Endometrium (tissue), 2 donors: ENCODE measurements at regions not wholly inside any gene's neighbourhood (a gene's known extent, or its start where the extent isn't known, plus 50 kb on each side); places are given as distances from the start of the nearest gene placed in this dataset.

Experiments
- FAIRE-seq: peaks from 2 replicates; lab custom pipeline; 2012; peaks lifted over from hg19 to GRCh38; lab: Jason Lieb, UNC
- donor health status: control.
- donor health status: control.

DNA sequence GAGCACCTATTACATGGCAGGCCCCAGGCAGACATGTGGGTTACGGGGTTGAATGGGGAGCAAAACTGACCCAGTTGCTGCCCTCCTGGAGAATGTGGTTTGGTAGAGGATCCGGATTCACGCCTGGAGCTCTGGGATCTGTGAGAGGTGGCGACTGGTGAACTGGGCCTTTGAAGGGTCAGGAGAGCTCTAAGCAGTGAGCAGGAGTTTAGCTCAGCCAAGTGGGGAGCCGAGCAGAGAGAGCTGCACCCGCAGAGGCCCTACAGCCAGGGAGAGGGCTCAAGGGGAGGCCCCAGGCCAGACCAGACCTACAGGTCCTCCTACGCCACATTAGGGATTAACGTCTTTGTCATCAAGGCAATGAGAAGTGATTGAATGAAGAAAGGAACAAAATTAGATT lies 179.8 kb upstream of the TLE3 start:
- FAIRE-seq, result no peak

DNA sequence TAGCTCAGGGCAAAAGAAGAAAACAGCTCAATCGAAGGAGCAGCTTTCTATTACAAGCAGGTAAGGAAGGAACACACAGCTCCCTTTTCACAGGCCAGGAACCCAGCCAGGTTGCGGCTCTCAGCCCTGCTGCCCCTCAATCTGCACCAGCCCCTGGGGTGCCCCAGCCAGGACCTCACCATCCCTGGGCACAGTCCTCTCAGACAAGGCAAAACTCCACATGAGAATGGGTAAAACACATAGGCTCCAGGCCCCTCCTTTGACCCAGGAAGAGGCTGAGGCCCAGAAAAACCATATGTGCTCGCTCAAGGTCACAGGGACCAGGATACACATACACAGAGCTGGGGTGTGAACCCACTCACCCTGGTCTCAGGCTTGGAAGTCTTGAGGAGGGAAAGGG lies 178.7 kb upstream of the TLE3 start:
- no peak for FAIRE-seq

DNA sequence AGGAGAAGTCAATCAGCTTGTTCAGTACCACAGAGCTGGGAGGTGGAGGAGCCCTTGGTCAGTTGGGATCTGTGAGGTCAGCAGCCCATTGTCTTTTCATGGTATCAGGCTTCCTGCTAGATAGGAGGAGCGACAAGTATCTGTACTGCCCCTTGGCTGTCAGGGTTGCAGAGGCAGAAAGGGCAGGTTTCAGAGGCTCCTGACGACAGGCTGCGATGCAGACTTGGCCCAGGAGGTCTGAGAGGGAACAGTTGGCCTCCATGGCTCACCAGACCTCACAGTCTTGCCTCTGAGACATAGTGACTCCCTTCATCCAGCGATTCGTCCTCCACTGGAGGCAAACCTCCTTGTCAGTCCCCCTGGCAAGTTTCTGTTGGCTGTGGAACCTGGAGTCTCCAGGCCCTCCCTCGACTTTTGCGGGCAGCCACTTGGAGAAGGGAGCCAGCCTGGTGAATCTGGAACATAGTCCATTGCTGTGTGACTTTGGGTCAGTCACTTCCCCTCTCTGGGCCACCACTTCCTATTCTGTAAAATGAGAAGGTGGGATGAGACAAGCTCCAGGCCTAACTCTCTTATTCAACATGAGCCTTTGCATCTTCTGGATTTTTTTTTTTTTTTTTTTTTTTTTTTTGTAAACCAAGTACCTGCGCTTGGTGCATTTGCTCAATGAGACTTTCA lies 177.9 kb upstream of the TLE3 start:
- no peak for FAIRE-seq

- no peak for FAIRE-seq
Measured at GRCh38 chr15:70274908-70275307, 177.2 kb upstream of the TLE3 start.

GRCh38 chr15:70274255-70274880 lies 176.7 kb upstream of the TLE3 start:
- FAIRE-seq, result no peak

DNA sequence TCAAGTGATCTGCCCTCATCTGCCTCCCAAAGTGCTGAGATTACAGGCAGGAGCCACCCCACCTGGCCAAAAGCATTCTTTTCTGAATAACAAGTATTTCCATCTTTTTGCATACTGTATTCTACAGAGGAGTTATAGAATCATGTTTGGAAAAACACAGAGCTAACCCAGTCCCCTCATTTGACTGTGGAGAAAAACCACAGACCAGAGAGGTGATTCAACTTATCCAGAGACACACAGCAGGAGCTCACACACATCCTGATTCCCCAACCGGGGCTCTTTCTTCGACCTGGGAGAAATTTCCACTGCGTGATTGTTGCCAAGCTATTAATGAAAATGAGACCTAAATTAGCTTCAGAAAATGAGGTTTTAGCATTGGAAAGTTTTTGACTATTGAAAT lies 176.1 kb upstream of the TLE3 start:
- no peak for FAIRE-seq

- FAIRE-seq, result no peak
Measured at GRCh38 chr15:70272565-70273355, 175.0 kb upstream of the TLE3 start.

DNA sequence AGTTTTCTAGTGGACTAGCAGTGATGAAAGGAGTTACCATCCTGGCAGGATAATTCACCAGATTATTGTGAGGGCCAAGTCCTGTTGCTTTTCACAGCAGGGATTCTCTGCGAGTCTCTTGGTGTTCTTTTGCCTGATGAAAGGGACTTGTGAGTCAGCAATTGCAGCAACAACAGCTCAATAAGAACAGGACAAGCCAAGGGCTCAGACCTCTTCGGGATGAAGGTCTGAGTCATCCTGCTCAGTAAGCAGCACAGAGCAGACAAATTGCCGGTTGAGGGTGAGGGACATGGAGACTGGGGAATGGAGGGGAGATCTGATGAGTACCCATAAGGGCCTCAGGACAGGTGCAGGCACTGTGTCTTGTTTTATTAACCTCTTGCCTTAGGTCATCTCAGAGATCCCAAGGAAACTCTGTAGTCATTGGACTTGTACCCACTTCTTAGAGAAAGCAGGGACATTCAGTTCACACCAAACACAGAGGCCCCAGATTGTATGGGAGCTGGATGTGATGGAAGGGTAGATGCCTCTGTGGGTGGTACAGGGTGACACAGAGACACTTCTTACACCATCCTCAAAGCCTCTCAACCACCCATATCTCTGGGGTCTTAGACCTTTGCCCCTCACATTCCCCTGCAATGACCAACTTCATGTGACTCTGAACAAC lies 173.8 kb upstream of the TLE3 start:
- no peak for FAIRE-seq

GRCh38 chr15:70270752-70271111 lies 173.0 kb upstream of the TLE3 start:
- FAIRE-seq, result no peak

GRCh38 chr15:70269991-70270751 lies 172.5 kb upstream of the TLE3 start:
- peak; percentile 59 for FAIRE-seq

DNA sequence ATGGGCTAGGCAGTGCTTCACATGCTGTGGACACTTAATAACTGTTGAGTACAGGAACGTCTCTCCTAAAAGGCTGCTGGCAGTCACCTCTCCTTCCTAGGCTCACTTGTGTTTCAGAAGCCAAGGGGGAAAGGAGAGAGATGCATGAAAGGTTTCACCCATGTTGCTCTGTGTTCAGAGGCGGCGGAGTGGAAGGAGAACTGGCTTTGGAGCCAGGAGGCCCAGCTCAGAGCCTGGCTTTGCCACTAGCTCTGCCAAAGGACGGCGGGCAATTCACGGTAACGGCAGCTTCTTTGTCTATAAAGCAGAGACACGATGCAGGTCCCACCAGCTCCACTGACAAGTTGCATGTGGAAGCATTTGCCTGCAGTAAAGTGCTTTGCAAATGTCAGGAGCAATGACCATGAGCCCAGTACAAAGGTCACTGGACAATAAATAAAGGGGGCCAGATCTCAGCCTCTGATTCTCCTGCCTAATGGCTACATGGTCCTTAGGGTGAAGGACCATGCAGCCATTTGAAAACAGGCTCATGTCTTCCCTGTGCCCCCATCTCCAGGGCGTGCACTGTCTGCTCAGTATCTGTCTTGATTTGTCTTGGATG lies 171.7 kb upstream of the TLE3 start:
- FAIRE-seq, result no peak

DNA sequence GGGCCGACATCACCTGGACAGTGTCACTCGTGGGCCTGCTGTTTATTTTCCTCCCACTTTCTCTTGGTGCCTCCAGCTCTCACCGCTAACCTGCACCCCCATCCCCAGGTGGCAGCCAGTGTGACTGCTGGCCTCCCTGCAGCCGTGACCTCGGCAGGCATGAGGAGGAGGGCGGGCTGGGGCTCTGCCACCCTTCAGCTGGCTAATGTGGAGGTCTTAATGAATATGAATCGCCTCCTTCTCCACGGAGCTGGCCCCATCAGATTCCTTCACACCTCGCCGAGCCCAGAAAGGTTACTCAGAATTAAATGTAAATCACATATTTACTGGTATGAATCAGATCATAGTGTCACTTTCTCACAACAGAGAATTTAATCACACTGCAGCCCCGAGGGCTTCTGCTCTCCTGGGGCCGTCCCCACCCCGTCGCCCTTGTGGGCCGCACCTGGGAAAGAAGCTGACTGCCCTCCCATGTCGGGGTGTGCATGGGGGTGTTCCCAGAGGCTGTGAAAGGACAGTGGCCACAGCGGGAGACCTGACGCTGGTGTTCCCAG lies 171.1 kb upstream of the TLE3 start:
- no peak for FAIRE-seq

DNA sequence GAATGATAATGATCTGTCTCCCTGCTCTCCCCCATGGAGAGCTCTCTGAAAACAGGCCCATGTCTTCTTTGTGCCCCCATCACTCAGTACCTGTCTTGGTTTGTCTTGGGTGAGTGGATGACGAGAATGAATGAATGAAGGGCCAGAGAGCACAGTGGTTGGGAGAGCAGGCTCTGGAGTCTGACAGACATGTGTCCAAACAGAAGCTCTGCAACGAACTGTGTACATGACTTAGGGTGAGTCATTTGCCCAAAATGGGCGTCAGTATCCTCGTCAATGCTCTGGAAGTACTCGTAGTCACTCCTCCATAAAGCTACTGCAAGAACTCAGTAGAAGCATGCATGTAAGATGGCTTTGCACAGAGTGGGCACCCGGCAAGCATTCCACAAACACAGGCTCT lies 170.2 kb upstream of the TLE3 start:
- no peak for FAIRE-seq

GRCh38 chr15:70267306-70267705 lies 169.6 kb upstream of the TLE3 start:
- FAIRE-seq, result no peak

GRCh38 chr15:70266412-70267121 lies 168.8 kb upstream of the TLE3 start:
- FAIRE-seq, result no peak

DNA sequence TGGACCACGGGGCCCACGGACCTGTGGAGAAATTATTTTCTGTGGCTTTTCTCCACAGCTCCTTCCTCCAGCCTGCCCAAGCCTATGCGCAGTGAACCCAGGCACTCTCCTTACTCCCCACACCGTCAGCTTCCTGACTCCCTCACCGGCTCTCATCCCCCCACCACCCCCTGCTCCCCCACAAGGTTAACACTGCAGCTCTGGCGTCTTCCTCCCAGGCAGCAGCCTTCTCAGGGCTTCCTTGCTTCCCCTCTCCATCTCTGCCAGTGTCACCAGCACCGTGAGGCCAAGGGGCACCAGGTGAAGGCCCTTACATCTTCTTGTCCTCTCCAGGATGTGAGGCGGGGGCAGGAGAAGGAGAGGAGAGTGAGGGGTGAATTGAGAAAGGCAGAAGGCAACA lies 168.3 kb upstream of the TLE3 start:
- no peak for FAIRE-seq

DNA sequence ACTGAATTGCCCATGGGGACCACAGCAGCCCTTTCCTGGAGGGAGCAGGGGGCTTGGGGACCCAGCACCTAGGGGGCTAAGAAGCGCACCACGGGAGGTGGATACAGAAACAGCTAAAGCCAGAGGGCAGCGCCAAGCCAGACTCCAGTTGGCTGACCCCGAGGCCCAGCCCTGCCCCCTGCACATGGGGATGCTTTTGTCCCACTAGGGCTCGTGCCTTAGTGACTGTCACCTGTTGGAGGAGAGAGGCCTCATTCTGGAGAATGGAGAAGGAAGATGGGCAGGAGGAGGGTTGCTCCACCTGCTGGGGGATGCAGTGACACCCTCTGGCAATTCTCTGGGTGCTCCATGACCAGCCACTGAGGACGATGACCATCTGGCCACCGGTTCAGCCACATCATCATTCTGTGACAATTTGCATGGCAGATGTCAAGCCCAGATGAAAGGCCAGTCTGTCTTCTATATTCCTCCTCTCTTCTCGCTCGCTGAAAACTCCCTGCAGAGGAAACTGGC lies 167.8 kb upstream of the TLE3 start:
- no peak for FAIRE-seq

DNA sequence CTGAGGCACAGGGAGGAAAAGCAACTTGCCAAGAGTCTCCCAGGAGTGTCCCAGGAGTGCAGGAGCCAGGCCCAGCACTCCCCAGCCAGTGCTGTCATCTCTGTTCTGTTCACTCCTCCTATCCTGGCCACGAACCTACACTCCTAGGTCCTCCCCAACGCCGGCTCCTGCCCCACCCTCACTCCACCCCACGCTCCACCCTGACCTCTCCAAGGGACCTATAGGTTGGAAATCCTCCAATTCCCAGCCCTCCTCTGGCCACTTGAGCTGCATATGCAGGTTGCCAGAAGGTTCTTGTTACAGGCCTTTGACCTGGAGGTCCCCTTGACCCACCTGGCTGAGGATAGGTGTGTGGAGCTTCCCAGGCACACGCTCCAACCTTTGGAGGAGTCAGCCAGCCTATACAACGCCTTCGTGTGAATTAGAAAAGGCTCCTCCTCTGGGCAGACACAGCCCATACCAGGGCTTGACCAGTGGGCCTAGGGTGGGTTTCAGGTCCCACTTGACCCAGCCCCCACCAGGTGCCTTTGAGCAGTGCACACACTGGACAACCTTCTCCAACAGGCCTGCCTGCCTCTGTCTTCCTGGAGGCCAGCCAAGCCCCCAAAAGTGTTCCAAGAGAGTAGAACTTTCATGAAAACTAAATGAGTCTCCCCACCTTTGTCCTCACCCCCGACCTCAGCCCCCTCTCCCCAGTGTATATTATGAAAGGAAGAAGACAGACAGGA lies 167.2 kb upstream of the TLE3 start:
- FAIRE-seq, result no peak

- FAIRE-seq, result no peak
Measured at GRCh38 chr15:70264014-70264582, 166.4 kb upstream of the TLE3 start.
